ENCODE measurements at regions not wholly inside any gene's neighbourhood (a gene's known extent, or its start where the extent isn't known, plus 50 kb on each side); places are given as distances from the start of the nearest gene placed in this dataset.
A peak's percentile ranks its signal among the peaks of the same experiment; 100 is the strongest.

DNA sequence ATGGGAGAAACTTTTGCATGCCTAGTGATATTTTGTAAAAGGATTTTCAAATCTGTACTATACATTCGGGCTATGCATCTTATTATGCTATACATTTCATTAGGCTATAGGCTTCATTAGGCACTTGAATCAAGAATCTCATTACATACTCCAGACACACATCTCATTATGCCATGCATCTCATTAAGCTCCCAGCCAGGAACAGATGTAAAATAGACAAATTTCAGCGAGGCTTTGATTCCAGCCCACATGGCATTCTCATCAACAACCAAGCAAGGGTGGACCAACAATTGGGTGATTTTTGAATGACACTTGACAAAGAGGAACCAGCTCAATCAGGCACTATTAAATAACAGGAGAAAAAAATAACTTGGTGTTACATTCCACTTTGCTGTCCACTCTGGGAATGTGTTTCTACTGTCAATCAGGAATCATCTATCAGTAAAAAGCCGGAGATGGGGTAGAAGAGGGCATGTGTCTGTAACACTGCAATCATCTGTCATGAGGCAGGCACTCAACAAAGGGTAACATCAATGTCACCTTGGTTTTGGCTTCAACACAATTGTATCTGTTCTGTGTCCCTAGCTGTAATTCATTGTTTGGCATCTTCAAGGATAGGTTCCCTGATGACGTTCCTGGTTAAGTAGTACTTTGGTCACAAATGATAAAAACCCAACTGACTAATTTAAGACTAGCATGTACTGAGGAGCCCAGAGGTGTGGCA lies 498.6 kb downstream of the EPHA4 start:
- FAIRE-seq (no peak), DNase-seq (ENCODE audit: low spot score) (no peak)

DNA sequence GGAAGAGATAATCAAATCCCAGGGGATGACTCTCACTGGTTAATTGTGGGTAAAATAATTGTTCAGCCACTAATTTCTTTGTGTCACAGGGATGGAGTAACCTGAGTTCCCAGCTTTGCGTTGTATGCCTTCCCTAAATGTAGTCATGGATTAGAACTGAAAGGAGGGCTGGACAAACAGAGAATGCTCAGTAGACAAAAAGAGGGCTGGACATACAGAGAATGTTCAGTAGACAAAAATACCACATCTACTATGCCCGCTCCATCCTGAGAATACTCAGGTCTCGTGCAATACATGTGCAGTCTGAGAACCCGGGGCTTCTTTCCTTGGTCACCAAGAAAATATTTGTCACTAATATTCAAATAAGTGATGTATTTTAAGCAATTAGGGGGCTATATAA lies 497.9 kb downstream of the EPHA4 start:
- FAIRE-seq (no peak), DNase-seq (ENCODE audit: low spot score) (no peak)

- DNase-seq (ENCODE audit: low spot score) (peak; percentile 68), FAIRE-seq (peak; percentile 52)
Measured at GRCh38 chr2:221075203-221075602, 496.9 kb downstream of the EPHA4 start.

GRCh38 chr2:221077251-221077650 lies 494.9 kb downstream of the EPHA4 start:
- no peak for FAIRE-seq
- no peak for DNase-seq (ENCODE audit: low spot score)

- DNase-seq (ENCODE audit: low spot score) = no peak
Measured at GRCh38 chr2:221077799-221078198, 494.3 kb downstream of the EPHA4 start.

DNA sequence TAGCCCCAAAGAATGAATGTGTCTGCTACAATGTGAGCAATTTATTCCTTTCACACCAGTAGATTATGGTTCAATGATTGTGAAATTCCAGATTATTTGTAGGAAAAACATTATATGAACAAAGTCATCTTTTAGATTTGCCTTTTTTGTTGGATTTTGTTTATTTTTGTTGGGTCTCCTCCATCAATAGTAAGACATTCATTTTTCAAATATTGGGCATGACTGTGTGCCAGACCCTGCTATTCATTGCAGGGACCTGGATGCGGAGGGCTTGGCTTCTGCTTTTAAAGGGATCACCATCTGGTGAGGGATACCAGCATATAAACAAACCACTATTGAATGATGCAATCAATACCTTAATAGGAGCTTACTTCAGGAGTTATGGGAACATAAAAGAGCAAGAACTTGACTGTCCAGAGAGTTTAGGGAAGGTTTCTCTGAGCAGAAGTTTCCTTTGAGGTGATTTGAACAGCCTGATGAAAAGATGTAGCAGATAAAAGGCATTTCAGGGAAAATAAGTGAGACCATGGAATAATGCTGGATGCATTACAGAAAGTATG lies 486.7 kb downstream of the EPHA4 start:
- no peak for DNase-seq (ENCODE audit: low spot score)
- FAIRE-seq = no peak

More at GRCh38 chr2:221077799-221078198, 494.3 kb downstream of the EPHA4 start:
- no peak for FAIRE-seq

- DNase-seq (ENCODE audit: low spot score) (no peak), FAIRE-seq (no peak)
Measured at GRCh38 chr2:221085936-221086335, 486.2 kb downstream of the EPHA4 start.

DNA sequence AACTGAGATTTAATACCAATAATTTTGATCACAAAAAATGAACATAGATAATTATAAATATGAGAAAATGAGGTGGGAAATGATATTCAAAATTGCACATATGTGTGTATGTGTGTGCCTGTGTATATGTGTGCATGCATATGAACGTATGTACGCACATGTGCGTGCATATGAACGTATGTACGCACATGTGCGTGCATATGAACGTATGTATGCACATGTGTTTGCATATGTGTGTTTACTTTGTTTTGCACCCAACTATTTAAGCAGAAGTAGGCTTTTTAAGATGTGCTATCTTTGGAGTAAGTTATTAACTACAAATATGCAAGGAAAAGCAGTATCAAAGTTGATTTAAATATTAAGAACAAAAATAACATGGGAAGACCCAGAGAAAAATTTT lies 484.3 kb downstream of the EPHA4 start:
- FAIRE-seq = no peak

DNA sequence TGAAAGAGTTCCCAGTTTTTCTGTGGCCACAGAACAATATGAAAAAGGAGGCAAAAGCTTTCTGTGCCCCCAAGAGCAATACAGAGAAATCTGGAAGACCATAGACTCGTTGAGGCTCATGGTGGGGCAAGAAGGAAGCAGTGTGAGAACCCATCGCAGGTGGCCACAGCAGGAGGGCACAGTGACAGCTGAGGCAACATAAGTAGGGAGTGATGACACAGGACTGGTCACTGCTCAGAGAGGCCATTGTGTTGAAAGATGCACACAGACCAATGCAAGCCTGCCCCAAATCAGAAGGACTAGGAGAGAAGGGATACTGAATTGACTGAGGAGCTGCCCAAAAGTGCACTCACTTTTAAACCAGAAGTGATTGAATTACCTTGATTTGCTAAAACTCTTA lies 483.6 kb downstream of the EPHA4 start:
- DNase-seq (ENCODE audit: low spot score) = no peak

More for the DNA sequence above, 484.3 kb downstream of the EPHA4 start:
- no peak for DNase-seq (ENCODE audit: low spot score)

DNA sequence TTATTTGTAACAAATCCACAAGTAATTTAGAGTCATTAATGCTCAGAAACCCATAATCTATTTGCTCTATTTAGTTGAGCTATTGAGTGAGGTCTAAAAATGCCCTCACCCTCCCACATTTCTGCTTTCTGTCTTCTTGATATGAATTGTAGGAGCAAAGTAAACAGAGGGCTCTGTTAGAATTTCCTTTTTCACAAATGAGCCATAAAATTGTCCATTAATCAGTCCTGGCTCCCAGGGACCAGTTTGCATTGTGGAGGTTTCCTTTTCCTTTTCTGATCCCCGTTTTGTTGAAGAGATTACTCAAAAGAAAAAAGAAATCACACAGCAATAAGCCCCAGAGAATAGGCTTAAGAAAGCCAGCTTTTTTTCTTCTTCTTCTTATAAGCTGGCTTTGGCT lies 476.7 kb downstream of the EPHA4 start:
- FAIRE-seq = no peak
- DNase-seq (ENCODE audit: low spot score) = no peak

More for the DNA sequence above, 483.6 kb downstream of the EPHA4 start:
- no peak for FAIRE-seq

- FAIRE-seq = peak; percentile 33
- no peak for DNase-seq (ENCODE audit: low spot score)
Measured at GRCh38 chr2:221096706-221097567, 475.2 kb downstream of the EPHA4 start.

GRCh38 chr2:221097568-221097915 lies 474.6 kb downstream of the EPHA4 start:
- peak; percentile 86 for FAIRE-seq
- DNase-seq (ENCODE audit: low spot score) = peak; percentile 74

GRCh38 chr2:221097949-221098348 lies 474.2 kb downstream of the EPHA4 start:
- FAIRE-seq (no peak), DNase-seq (ENCODE audit: low spot score) (no peak)

- peak; percentile 58 for FAIRE-seq
- DNase-seq (ENCODE audit: low spot score) = peak; percentile 46
Measured at GRCh38 chr2:221100467-221101089, 471.5 kb downstream of the EPHA4 start.

DNA sequence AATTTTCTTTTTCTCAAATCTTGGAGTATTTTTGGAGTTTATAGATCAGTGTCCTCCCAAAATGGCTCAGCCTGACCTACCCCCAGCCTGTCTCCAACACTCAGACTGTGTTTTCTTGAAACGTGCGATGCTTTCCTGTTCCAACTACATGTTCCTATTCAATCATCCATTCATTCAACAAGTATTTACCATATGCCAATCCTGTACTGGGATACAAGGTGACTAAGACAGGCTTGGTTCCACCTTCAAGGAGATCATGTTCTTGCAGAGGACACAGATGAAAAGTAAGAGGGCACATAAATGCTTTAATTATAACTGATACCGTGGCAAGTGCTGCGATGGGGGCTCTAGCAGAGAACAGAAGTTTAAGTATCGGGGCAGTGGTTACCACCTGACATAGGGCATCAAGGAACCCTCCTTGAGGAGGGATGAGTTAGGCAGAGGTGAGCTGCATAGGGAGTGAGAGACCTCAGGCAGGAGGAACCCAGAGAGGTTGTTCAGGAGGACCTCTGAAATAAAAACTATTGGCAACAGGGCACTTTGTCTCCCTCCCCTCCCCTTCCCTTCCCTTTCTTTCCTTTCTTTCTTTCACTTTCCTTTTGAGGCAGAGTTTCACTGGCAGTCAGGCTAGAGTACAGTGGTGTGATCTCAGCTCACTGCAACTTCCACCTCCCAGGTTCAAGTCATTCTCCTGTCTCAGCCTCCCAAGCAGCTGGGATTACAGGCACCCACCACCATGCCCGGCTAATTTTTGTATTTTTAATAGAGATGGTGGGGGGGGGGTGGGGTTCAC lies 469.0 kb downstream of the EPHA4 start:
- FAIRE-seq = no peak
- no peak for DNase-seq (ENCODE audit: low spot score)

DNA sequence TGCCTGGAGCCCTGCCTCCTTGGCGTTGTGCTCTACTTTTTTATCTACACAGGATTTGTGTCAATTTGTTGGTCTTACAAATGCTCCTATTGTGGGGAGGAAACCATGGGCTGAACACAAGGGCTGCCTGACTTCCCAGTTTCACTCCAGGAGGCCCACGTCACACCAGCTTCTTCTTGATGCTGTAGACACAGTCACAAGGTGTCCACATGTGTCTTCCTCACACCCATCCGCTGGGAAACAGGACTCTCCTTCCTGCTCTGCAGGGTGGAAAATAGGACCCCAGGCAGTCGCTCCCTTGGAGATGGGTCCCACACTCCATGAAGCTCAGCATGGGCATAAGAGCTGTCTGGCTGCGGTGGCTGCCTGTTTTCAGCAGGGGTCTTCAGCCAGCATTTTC lies 468.2 kb downstream of the EPHA4 start:
- DNase-seq (ENCODE audit: low spot score) (no peak), FAIRE-seq (no peak)

GRCh38 chr2:221104361-221104811 lies 467.7 kb downstream of the EPHA4 start:
- DNase-seq (ENCODE audit: low spot score) = no peak
- FAIRE-seq = no peak

- DNase-seq (ENCODE audit: low spot score) = no peak
- FAIRE-seq = no peak
Measured at GRCh38 chr2:221106241-221106640, 465.9 kb downstream of the EPHA4 start.

DNA sequence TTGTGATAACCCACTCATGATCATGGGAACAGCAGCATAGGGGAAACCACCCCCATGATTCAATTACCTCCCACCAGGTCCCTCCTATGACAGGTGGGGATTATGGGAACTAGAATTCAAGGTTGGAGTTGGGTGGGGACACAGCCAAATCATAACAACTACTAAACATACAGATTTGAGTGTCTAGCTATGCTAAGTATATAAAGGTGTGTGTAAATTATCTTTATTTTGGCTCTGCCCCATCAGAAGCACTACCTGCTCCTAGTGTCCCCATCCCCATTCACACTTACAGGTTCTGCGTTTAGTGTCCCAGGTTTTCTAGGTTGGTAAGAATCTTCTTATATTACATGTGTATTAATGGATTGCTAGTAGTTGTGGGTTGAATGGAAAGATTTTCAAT lies 464.7 kb downstream of the EPHA4 start:
- FAIRE-seq = no peak

GRCh38 chr2:221109552-221109951 lies 462.6 kb downstream of the EPHA4 start:
- FAIRE-seq (no peak), DNase-seq (ENCODE audit: low spot score) (no peak)

More for the DNA sequence above, 464.7 kb downstream of the EPHA4 start:
- no peak for DNase-seq (ENCODE audit: low spot score)

DNA sequence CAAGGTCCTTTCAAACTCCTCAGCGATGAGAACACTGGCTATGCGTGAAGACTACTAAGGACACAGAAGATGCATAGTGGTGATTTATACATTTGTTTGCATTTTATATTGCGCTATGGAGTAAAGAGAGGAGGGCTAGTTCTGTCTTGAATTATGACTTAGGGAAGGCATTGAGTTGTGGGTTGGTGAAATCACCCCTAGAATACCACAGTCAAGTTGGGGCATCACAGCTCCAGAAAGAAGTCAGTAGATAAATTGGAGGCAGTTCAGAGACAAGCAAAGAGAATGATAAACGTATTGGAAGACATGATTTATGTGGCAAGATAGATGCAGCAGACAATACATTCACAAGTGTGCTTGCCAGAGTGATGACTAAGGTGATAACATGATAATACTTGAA lies 460.4 kb downstream of the EPHA4 start:
- FAIRE-seq (no peak), DNase-seq (ENCODE audit: low spot score) (no peak)
